SK-N-SH treated with all-trans-retinoic acid at 6 μM for 48 hours (cell line): ENCODE measurements at regions not wholly inside any gene's neighbourhood (a gene's known extent, or its start where the extent isn't known, plus 50 kb on each side); places are given as distances from the start of the nearest gene placed in this dataset.

Experiments used
- ATAC-seq: fragments of 200-7000 bp; cut with Tn5 transposase; 3 replicates; pipeline ENCODE4 v1.9.1; 2020; ENCODE audit warnings: mild to moderate bottlenecking, moderate library complexity
- ARNTL ChIP-seq: fragments of 450-650 bp; formaldehyde crosslinking; IDR thresholded peaks from 2 replicates; pipeline ENCODE4 v1.5.0; 2020; ENCODE audit warnings: low read depth, mild to moderate bottlenecking, moderate library complexity, borderline replicate concordance
- BACH2 ChIP-seq: fragments of 250-450 bp; sonication (Bioruptor Pico); IDR thresholded peaks from 2 replicates; pipeline ENCODE4 v1.9.0; 2021; ENCODE audit warnings: mild to moderate bottlenecking, borderline replicate concordance
- CSDC2 ChIP-seq: fragments of 250-450 bp; sonication (Bioruptor Pico); IDR thresholded peaks from 2 replicates; pipeline ENCODE4 v1.5.0; 2020; ENCODE audit warnings: mild to moderate bottlenecking, moderate library complexity
- GLIS3 ChIP-seq: fragments of 250-450 bp; sonication (Bioruptor Pico); IDR thresholded peaks from 2 replicates; pipeline ENCODE4 v1.5.0; 2020; ENCODE audit warnings: mild to moderate bottlenecking, moderate library complexity
- ISL1 ChIP-seq: fragments of 250-450 bp; sonication (Bioruptor Pico); IDR thresholded peaks from 2 replicates; pipeline ENCODE4 v2.1.2; 2022; ENCODE audit warnings: mild to moderate bottlenecking, moderate library complexity
- OSR1 ChIP-seq: fragments of 250-450 bp; sonication (Bioruptor Pico); IDR thresholded peaks from 2 replicates; pipeline ENCODE4 v1.8.0; 2022; ENCODE audit warnings: moderate library complexity, mild to moderate bottlenecking, inconsistent platforms
- PPARA ChIP-seq: fragments of 250-450 bp; sonication (Bioruptor Pico); IDR thresholded peaks from 2 replicates; pipeline ENCODE4 v1.5.0; 2020; ENCODE audit warnings: mild to moderate bottlenecking, borderline replicate concordance
- RARB ChIP-seq: fragments of 250-450 bp; sonication (Bioruptor Pico); IDR thresholded peaks from 2 replicates; pipeline ENCODE4 v1.8.0; 2021; ENCODE audit warnings: mild to moderate bottlenecking, moderate library complexity
- SNAI2 ChIP-seq: fragments of 250-450 bp; sonication (Bioruptor Pico); IDR thresholded peaks from 2 replicates; pipeline ENCODE4 v1.5.0; 2020; ENCODE audit warnings: mild to moderate bottlenecking, moderate library complexity
- TCF4 ChIP-seq: fragments of 250-450 bp; sonication (Bioruptor Pico); IDR thresholded peaks from 2 replicates; pipeline ENCODE4 v1.8.0; 2021; ENCODE audit warnings: mild to moderate bottlenecking, moderate library complexity, borderline replicate concordance
- TOX ChIP-seq: fragments of 250-450 bp; sonication (Bioruptor Pico); IDR thresholded peaks from 2 replicates; pipeline ENCODE4 v1.8.0; 2021; ENCODE audit warnings: mild to moderate bottlenecking, moderate library complexity, borderline replicate concordance
- ZC3H10 ChIP-seq: fragments of 250-450 bp; sonication (Bioruptor Pico); IDR thresholded peaks from 2 replicates; pipeline ENCODE4 v1.5.1; 2021; ENCODE audit warnings: mild to moderate bottlenecking, moderate library complexity
- ZFP3 ChIP-seq: fragments of 250-450 bp; sonication (Bioruptor Pico); IDR thresholded peaks from 2 replicates; pipeline ENCODE4 v1.5.0; 2020; ENCODE audit warnings: mild to moderate bottlenecking, moderate library complexity
- ZFP30 ChIP-seq: fragments of 450-650 bp; formaldehyde crosslinking; IDR thresholded peaks from 2 replicates; pipeline ENCODE4 v1.5.0; 2022; ENCODE audit warnings: mild to moderate bottlenecking, moderate library complexity
- ZNF565 ChIP-seq: fragments of 450-650 bp; formaldehyde crosslinking; conservative IDR thresholded peaks from 2 replicates; pipeline ENCODE4 v1.5.0; 2020; ENCODE audit warnings: low read depth, mild to moderate bottlenecking, moderate library complexity
- ZNF70 ChIP-seq: fragments of 450-650 bp; formaldehyde crosslinking; IDR thresholded peaks from 2 replicates; pipeline ENCODE4 v1.5.0; 2020; ENCODE audit warnings: mild to moderate bottlenecking, moderate library complexity
- ZNF8 ChIP-seq: fragments of 450-650 bp; formaldehyde crosslinking; IDR thresholded peaks from 2 replicates; pipeline ENCODE4 v1.5.0; 2020; ENCODE audit warnings: mild to moderate bottlenecking, moderate library complexity
- TF ChIP-seq, protein P1 (sequence below): fragments of 250-450 bp; sonication (Bioruptor Pico); IDR thresholded peaks from 2 replicates; pipeline ENCODE4 v1.5.1; 2020; ENCODE audit warnings: low read depth, mild to moderate bottlenecking, moderate library complexity
- TF ChIP-seq, protein P2 (sequence below): fragments of 250-450 bp; sonication (Bioruptor Pico); IDR thresholded peaks from 2 replicates; pipeline ENCODE4 v1.8.0; 2021; ENCODE audit warnings: low read depth, mild to moderate bottlenecking, moderate library complexity, borderline replicate concordance
- TF ChIP-seq, protein P3 (sequence below): fragments of 250-450 bp; sonication (Bioruptor Pico); IDR thresholded peaks from 2 replicates; pipeline ENCODE4 v1.5.0; 2020; ENCODE audit warnings: mild to moderate bottlenecking, moderate library complexity
- TF ChIP-seq, protein P4 (sequence below): fragments of 250-450 bp; sonication (Bioruptor Pico); IDR thresholded peaks from 2 replicates; pipeline ENCODE4 v1.8.0; 2020; ENCODE audit warnings: mild to moderate bottlenecking, moderate library complexity, borderline replicate concordance
- TF ChIP-seq, protein P5 (sequence below): fragments of 250-450 bp; sonication (Bioruptor Pico); IDR thresholded peaks from 2 replicates; pipeline ENCODE4 v1.5.1; 2021; ENCODE audit warnings: mild to moderate bottlenecking, moderate library complexity

DNA sequence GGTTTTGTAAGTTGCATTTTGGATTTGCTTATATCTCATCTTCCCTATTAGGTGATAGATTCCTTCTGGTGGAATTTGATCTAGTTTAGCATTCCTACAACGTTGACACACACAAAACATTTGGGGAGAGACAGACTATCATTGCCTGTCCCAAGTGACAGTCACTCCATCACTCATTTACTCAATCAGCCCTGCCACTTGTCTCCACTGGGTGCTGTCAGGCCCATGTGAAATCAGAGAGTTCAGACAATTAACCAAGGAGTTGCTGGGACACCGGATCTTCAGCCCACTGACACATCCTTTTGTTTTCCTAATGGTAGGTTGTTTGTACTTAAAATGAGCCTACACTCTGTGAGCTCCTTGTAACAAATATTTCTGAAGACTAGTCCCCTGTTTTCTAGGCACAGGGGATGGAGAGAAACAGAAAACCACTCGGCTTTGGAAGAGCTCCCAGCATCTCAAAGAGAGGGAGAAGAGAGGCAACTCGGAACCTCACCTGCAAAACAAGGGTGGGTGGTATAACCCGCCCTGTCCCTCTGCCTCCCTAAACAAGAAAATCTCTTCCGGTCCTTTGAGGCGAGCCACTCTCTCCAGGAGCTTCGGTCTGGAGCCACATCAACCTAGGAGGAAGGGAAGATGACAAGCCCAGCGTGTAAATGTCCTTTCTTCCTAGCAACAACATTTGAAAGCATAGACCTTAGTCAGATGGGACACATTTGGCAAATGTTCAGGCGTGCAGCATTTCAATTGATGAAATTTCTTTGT lies 440.9 kb upstream of the KLF12 start:
- peak; percentile 69 for ATAC-seq

DNA sequence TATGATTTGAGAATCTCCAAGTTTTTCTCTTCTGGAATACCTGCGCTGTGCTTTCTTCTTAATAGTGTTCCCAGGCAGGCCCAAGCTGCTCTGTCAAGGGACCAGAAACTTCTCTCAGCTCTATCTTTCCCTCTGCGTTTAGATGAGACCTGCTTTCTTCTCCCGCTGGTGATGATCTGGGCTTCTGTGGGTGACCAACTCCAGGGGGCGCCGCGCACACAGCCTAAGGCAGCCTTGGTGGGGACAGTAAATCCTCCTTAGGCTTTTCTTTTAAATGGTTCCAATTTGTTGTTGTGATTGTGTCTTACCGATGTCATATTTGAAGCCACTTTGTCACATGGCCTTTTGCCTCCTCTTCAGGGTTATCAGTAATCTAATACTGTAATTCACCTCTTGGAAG lies 439.4 kb upstream of the KLF12 start:
- no peak for TF ChIP-seq ISL1
- TF ChIP-seq OSR1 (CRISPR knock-in tag), result no peak
- no peak for TF ChIP-seq ARNTL (CRISPR knock-in tag)
- TF ChIP-seq GLIS3, result no peak
- TF ChIP-seq ZFP30 (CRISPR knock-in tag), result no peak
- no peak for TF ChIP-seq ZNF8 (CRISPR knock-in tag)
- TF ChIP-seq, protein P1, sequence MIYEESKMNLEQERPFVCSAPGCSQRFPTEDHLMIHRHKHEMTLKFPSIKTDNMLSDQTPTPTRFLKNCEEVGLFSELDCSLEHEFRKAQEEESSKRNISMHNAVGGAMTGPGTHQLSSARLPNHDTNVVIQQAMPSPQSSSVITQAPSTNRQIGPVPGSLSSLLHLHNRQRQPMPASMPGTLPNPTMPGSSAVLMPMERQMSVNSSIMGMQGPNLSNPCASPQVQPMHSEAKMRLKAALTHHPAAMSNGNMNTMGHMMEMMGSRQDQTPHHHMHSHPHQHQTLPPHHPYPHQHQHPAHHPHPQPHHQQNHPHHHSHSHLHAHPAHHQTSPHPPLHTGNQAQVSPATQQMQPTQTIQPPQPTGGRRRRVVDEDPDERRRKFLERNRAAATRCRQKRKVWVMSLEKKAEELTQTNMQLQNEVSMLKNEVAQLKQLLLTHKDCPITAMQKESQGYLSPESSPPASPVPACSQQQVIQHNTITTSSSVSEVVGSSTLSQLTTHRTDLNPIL, result no peak
- TF ChIP-seq, protein P2, sequence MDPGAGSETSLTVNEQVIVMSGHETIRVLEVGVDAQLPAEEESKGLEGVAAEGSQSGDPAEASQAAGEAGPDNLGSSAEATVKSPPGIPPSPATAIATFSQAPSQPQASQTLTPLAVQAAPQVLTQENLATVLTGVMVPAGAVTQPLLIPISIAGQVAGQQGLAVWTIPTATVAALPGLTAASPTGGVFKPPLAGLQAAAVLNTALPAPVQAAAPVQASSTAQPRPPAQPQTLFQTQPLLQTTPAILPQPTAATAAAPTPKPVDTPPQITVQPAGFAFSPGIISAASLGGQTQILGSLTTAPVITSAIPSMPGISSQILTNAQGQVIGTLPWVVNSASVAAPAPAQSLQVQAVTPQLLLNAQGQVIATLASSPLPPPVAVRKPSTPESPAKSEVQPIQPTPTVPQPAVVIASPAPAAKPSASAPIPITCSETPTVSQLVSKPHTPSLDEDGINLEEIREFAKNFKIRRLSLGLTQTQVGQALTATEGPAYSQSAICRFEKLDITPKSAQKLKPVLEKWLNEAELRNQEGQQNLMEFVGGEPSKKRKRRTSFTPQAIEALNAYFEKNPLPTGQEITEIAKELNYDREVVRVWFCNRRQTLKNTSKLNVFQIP (CRISPR knock-in tag), result no peak
- no peak for TF ChIP-seq BACH2 (CRISPR knock-in tag)
- TF ChIP-seq, all 23 proteins: peak for 0
- no peak for ATAC-seq

More for the DNA sequence above, 440.9 kb upstream of the KLF12 start:
- TF ChIP-seq, protein P2 (CRISPR knock-in tag), result no peak
- no peak for TF ChIP-seq SNAI2 (CRISPR knock-in tag)
- TF ChIP-seq GLIS3, result no peak
- TF ChIP-seq, protein P3, sequence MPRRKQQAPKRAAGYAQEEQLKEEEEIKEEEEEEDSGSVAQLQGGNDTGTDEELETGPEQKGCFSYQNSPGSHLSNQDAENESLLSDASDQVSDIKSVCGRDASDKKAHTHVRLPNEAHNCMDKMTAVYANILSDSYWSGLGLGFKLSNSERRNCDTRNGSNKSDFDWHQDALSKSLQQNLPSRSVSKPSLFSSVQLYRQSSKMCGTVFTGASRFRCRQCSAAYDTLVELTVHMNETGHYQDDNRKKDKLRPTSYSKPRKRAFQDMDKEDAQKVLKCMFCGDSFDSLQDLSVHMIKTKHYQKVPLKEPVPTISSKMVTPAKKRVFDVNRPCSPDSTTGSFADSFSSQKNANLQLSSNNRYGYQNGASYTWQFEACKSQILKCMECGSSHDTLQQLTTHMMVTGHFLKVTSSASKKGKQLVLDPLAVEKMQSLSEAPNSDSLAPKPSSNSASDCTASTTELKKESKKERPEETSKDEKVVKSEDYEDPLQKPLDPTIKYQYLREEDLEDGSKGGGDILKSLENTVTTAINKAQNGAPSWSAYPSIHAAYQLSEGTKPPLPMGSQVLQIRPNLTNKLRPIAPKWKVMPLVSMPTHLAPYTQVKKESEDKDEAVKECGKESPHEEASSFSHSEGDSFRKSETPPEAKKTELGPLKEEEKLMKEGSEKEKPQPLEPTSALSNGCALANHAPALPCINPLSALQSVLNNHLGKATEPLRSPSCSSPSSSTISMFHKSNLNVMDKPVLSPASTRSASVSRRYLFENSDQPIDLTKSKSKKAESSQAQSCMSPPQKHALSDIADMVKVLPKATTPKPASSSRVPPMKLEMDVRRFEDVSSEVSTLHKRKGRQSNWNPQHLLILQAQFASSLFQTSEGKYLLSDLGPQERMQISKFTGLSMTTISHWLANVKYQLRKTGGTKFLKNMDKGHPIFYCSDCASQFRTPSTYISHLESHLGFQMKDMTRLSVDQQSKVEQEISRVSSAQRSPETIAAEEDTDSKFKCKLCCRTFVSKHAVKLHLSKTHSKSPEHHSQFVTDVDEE (CRISPR knock-in tag), result no peak
- TF ChIP-seq TCF4 (CRISPR knock-in tag), result no peak
- no peak for TF ChIP-seq ZNF8 (CRISPR knock-in tag)
- TF ChIP-seq ARNTL (CRISPR knock-in tag), result no peak
- no peak for TF ChIP-seq PPARA (CRISPR knock-in tag)
- no peak for TF ChIP-seq RARB (CRISPR knock-in tag)
- no peak for TF ChIP-seq BACH2 (CRISPR knock-in tag)
- TF ChIP-seq TOX (CRISPR knock-in tag), result no peak
- no peak for TF ChIP-seq ZNF70
- no peak for TF ChIP-seq CSDC2 (CRISPR knock-in tag)
- no peak for TF ChIP-seq ZFP3 (CRISPR knock-in tag)
- TF ChIP-seq, protein P4, sequence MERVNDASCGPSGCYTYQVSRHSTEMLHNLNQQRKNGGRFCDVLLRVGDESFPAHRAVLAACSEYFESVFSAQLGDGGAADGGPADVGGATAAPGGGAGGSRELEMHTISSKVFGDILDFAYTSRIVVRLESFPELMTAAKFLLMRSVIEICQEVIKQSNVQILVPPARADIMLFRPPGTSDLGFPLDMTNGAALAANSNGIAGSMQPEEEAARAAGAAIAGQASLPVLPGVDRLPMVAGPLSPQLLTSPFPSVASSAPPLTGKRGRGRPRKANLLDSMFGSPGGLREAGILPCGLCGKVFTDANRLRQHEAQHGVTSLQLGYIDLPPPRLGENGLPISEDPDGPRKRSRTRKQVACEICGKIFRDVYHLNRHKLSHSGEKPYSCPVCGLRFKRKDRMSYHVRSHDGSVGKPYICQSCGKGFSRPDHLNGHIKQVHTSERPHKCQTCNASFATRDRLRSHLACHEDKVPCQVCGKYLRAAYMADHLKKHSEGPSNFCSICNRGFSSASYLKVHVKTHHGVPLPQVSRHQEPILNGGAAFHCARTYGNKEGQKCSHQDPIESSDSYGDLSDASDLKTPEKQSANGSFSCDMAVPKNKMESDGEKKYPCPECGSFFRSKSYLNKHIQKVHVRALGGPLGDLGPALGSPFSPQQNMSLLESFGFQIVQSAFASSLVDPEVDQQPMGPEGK (CRISPR knock-in tag), result no peak
- no peak for TF ChIP-seq OSR1 (CRISPR knock-in tag)
- no peak for TF ChIP-seq ISL1

DNA sequence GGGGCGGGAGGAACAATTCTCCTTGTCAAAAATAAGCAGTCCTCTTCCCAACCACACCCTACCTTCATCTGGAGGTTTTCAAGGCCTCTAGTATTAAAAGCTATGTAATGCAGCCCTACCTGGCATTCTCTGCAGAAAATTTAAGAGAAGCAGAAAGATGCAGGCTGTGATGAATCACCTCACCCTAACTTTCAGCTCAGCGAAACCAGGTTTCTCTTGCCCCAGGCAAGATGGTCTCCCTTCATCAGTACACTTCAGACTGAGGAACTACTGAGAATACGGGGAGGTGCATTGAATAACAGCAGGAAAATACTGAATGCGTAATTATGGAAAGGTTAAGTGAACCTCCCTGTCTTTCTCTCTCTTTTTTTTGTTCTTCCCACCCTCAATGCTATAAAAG lies 437.6 kb upstream of the KLF12 start:
- ATAC-seq, result no peak
- TF ChIP-seq ZFP3 (CRISPR knock-in tag) (no peak), ZC3H10 (CRISPR knock-in tag) (no peak), ZNF565 (no peak), ISL1 (no peak), TCF4 (CRISPR knock-in tag) (no peak), SNAI2 (CRISPR knock-in tag) (no peak), RARB (CRISPR knock-in tag) (no peak), ARNTL (CRISPR knock-in tag) (no peak), ZFP30 (CRISPR knock-in tag) (no peak), ZNF8 (CRISPR knock-in tag) (no peak), CSDC2 (CRISPR knock-in tag) (no peak)
- TF ChIP-seq, protein P1, result no peak
- TF ChIP-seq, protein P2 (CRISPR knock-in tag), result no peak
- TF ChIP-seq, protein P5, sequence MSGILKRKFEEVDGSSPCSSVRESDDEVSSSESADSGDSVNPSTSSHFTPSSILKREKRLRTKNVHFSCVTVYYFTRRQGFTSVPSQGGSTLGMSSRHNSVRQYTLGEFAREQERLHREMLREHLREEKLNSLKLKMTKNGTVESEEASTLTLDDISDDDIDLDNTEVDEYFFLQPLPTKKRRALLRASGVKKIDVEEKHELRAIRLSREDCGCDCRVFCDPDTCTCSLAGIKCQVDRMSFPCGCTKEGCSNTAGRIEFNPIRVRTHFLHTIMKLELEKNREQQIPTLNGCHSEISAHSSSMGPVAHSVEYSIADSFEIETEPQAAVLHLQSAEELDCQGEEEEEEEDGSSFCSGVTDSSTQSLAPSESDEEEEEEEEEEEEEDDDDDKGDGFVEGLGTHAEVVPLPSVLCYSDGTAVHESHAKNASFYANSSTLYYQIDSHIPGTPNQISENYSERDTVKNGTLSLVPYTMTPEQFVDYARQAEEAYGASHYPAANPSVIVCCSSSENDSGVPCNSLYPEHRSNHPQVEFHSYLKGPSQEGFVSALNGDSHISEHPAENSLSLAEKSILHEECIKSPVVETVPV (CRISPR knock-in tag), result no peak
